ENCODE measurements at regions not wholly inside any gene's neighbourhood (a gene's known extent, or its start where the extent isn't known, plus 50 kb on each side); places are given as distances from the start of the nearest gene placed in this dataset.
"Not testable (repeated sequence)": the region's sequence is repeated elsewhere in the genome, so short reads cannot be mapped to it uniquely, and the experiment has no call there.

- H3K4me1 ChIP-seq = no peaks in the 10 kb centered on the region
- H3K4me3 ChIP-seq = no peak overlapping the region
- 69 to 81% methylated on average over 4 of the region's 4 CpGs for WGBS, 2 donors
- H3K27me3 ChIP-seq = no peaks in the 10 kb centered on the region
- no peaks in the 10 kb centered on the region for H3K36me3 ChIP-seq (ENCODE audit: low read depth, missing control alignments)
- intact Hi-C loops (cut with DNase I; ENCODE audit: low total_unique reads) = no loop called here
- TF ChIP-seq CTCF (IDR thresholded peaks at IDR 0.05) (no peak), POLR2A (IDR thresholded peaks at IDR 0.05) (no peak)
- no peaks in the 10 kb centered on the region for H3K9me3 ChIP-seq
- H3K27ac ChIP-seq = no peak overlapping the region
- DNase-seq = no peak
Measured at GRCh38 chr1:172781513-172782140, 122.7 kb downstream of the FASLG start.

- H3K27ac ChIP-seq = no peak overlapping the region
- H3K4me1 ChIP-seq = no peaks in the 10 kb centered on the region
- TF ChIP-seq CTCF (IDR thresholded peaks at IDR 0.05) (no peak), POLR2A (IDR thresholded peaks at IDR 0.05) (no peak)
- 94 to 100% methylated on average over 2 of the region's 2 CpGs for WGBS, 2 donors
- no peaks in the 10 kb centered on the region for H3K27me3 ChIP-seq
- DNase-seq = no peak
- no peaks in the 10 kb centered on the region for H3K36me3 ChIP-seq (ENCODE audit: low read depth, missing control alignments)
- H3K9me3 ChIP-seq = no peaks in the 10 kb centered on the region
- intact Hi-C loops (cut with DNase I; ENCODE audit: low total_unique reads) = no loop called here
- no peak overlapping the region for H3K4me3 ChIP-seq
Measured at GRCh38 chr1:172789840-172790239, 130.9 kb downstream of the FASLG start.

- no peak for DNase-seq
- no peaks in the 10 kb centered on the region for H3K4me1 ChIP-seq
- 74 to 81% methylated on average over 2 of the region's 2 CpGs for WGBS, 2 donors
- no peaks in the 10 kb centered on the region for H3K9me3 ChIP-seq
- H3K27ac ChIP-seq = no peak overlapping the region
- TF ChIP-seq POLR2A (IDR thresholded peaks at IDR 0.05) (no peak), CTCF (IDR thresholded peaks at IDR 0.05) (no peak)
- H3K36me3 ChIP-seq (ENCODE audit: low read depth, missing control alignments) = no peaks in the 10 kb centered on the region
- H3K27me3 ChIP-seq = no peaks in the 10 kb centered on the region
- no peak overlapping the region for H3K4me3 ChIP-seq
- intact Hi-C loops (cut with DNase I; ENCODE audit: low total_unique reads) = no loop called here
Measured at GRCh38 chr1:172790245-172790644, 131.3 kb downstream of the FASLG start.

- no peak for DNase-seq
- Histone ChIP-seq H3K4me3 (no peak overlapping the region), H3K4me1 (no peaks in the 10 kb centered on the region), H3K36me3 (ENCODE audit: low read depth, missing control alignments) (no peaks in the 10 kb centered on the region), H3K27ac (no peak overlapping the region), H3K9me3 (no peaks in the 10 kb centered on the region), H3K27me3 (no peaks in the 10 kb centered on the region)
- intact Hi-C loops (cut with DNase I; ENCODE audit: low total_unique reads) = no loop called here
- WGBS, 2 donors = 87 to 90% methylated on average over 3 of the region's 3 CpGs
- TF ChIP-seq POLR2A (IDR thresholded peaks at IDR 0.05) (no peak), CTCF (IDR thresholded peaks at IDR 0.05) (no peak)
Measured at GRCh38 chr1:172793823-172794222, 134.9 kb downstream of the FASLG start.

- intact Hi-C loops (cut with DNase I; ENCODE audit: low total_unique reads) = no loop called here
- Histone ChIP-seq H3K9me3 (no peaks in the 10 kb centered on the region), H3K4me3 (no peak overlapping the region), H3K4me1 (no peaks in the 10 kb centered on the region), H3K27me3 (no peaks in the 10 kb centered on the region), H3K27ac (no peak overlapping the region), H3K36me3 (ENCODE audit: low read depth, missing control alignments) (no peaks in the 10 kb centered on the region)
- DNase-seq = no peak
- 78 to 86% methylated on average over 4 of the region's 4 CpGs for WGBS, 2 donors
- no peak for TF ChIP-seq POLR2A (IDR thresholded peaks at IDR 0.05)
- no peak for TF ChIP-seq CTCF (IDR thresholded peaks at IDR 0.05)
Measured at GRCh38 chr1:172795741-172796140, 136.8 kb downstream of the FASLG start.

GRCh38 chr1:172799804-172800203 lies 140.9 kb downstream of the FASLG start:
- H3K36me3 ChIP-seq (ENCODE audit: low read depth, missing control alignments); H3K4me3 ChIP-seq; H3K9me3 ChIP-seq; H3K27me3 ChIP-seq; H3K27ac ChIP-seq; H3K4me1 ChIP-seq; intact Hi-C loops (cut with DNase I; ENCODE audit: low total_unique reads); DNase-seq: not testable (repeated sequence)
- 84 to 87% methylated on average over 9 of the region's 9 CpGs for WGBS, 2 donors
